HEK293T (cell line): ENCODE measurements at regions not wholly inside any gene's neighbourhood (a gene's known extent, or its start where the extent isn't known, plus 50 kb on each side); places are given as distances from the start of the nearest gene placed in this dataset.

Experiments
- ARNT ChIP-seq: fragments of 450-650 bp; IDR thresholded peaks from 2 replicates; pipeline ENCODE4 v1.6.1; 2017; ENCODE audit warnings: mild to moderate bottlenecking
- BHLHE40 ChIP-seq: fragments of 450-650 bp; IDR thresholded peaks from 2 replicates; pipeline ENCODE4 v1.6.1; 2016; ENCODE audit warnings: mild to moderate bottlenecking, moderate library complexity, borderline replicate concordance
- ELF4 ChIP-seq: fragments of 450-650 bp; IDR thresholded peaks from 2 replicates; pipeline ENCODE4 v1.6.1; 2017; ENCODE audit warnings: antibody characterized with exemption
- FOXA1 ChIP-seq: fragments of 450-650 bp; IDR thresholded peaks from 2 replicates; pipeline ENCODE4 v1.6.1; 2016; ENCODE audit warnings: mild to moderate bottlenecking
- FOXK2 ChIP-seq: fragments of 450-650 bp; IDR thresholded peaks from 2 replicates; pipeline ENCODE4 v1.6.1; 2016; ENCODE audit warnings: mild to moderate bottlenecking
- FOXM1 ChIP-seq: fragments of 450-650 bp; IDR thresholded peaks from 2 replicates; pipeline ENCODE4 v1.6.1; 2017; ENCODE audit warnings: mild to moderate bottlenecking, borderline replicate concordance
- HDGF ChIP-seq: fragments of 450-650 bp; IDR thresholded peaks from 2 replicates; pipeline ENCODE4 v1.6.1; 2017; ENCODE audit warnings: antibody characterized with exemption, borderline replicate concordance
- NFRKB ChIP-seq: fragments of 450-650 bp; IDR thresholded peaks from 2 replicates; pipeline ENCODE4 v1.6.1; 2016; ENCODE audit warnings: mild to moderate bottlenecking, moderate library complexity
- SP1 ChIP-seq: fragments of 450-650 bp; IDR thresholded peaks from 2 replicates; pipeline ENCODE4 v1.6.1; 2017
- SUZ12 ChIP-seq: fragments of 450-650 bp; IDR thresholded peaks from 2 replicates; pipeline ENCODE4 v1.6.1; 2016; ENCODE audit warnings: mild to moderate bottlenecking
- TARDBP ChIP-seq: fragments of 450-650 bp; IDR thresholded peaks from 2 replicates; pipeline ENCODE4 v1.6.1; 2016
- TF ChIP-seq, protein P1 (sequence below): fragments of 450-650 bp; IDR thresholded peaks from 2 replicates; pipeline ENCODE4 v1.6.1; 2016

DNA sequence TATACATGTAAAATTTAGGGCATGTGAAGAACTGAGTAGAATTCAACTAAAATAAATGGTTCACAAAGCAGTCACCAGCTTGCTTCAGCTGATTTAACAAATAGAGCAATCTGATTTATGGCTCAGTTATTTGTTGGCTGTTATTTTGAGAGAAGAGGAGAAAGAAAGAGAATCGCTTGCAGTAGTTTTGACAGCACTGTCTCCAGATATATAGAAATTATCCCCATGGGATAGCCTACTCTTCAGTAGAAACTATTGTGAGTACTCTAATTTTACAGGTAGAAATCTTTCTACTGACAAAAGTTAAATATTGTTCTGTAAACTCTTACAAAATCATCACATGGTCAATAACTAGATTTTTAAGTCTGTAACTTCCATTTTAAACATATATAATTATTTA lies 1098.2 kb downstream of the MRPL39 start:
- TF ChIP-seq HDGF (no peak), SP1 (no peak), FOXM1 (no peak), BHLHE40 (no peak), FOXA1 (no peak), FOXK2 (no peak), ELF4 (no peak), TARDBP (no peak), ARNT (no peak), NFRKB (no peak), SUZ12 (no peak)
- TF ChIP-seq, protein P1, sequence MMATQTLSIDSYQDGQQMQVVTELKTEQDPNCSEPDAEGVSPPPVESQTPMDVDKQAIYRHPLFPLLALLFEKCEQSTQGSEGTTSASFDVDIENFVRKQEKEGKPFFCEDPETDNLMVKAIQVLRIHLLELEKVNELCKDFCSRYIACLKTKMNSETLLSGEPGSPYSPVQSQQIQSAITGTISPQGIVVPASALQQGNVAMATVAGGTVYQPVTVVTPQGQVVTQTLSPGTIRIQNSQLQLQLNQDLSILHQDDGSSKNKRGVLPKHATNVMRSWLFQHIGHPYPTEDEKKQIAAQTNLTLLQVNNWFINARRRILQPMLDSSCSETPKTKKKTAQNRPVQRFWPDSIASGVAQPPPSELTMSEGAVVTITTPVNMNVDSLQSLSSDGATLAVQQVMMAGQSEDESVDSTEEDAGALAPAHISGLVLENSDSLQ = no peak
